ENCODE measurements at regions not wholly inside any gene's neighbourhood (a gene's known extent, or its start where the extent isn't known, plus 50 kb on each side); places are given as distances from the start of the nearest gene placed in this dataset.

DNA sequence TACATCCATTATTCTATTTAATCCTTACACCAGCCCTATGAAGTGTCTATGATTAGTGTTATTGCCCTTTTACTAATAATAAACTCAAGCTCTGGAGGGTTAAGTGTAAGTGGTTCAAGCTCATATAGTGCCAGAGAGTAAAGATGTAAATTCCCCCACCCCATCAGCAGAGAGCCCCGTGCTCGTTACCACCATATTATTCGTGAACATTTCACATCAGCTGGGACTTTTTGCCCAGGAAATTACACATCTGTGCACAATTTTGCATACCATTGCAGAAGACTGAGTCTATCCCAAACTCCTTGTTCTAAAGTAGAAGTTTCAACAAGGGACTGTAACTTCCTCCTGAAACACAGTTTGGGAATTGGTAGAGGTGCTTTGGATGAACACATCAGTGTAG is 220.1 kb downstream of the BCAS1 start:
- H3K4me3 ChIP-seq (ENCODE audit: low read depth, low read length) = no peak overlapping the region
- DNase-seq (ENCODE audit: low read depth) = no peak
- TF ChIP-seq, protein P1, sequence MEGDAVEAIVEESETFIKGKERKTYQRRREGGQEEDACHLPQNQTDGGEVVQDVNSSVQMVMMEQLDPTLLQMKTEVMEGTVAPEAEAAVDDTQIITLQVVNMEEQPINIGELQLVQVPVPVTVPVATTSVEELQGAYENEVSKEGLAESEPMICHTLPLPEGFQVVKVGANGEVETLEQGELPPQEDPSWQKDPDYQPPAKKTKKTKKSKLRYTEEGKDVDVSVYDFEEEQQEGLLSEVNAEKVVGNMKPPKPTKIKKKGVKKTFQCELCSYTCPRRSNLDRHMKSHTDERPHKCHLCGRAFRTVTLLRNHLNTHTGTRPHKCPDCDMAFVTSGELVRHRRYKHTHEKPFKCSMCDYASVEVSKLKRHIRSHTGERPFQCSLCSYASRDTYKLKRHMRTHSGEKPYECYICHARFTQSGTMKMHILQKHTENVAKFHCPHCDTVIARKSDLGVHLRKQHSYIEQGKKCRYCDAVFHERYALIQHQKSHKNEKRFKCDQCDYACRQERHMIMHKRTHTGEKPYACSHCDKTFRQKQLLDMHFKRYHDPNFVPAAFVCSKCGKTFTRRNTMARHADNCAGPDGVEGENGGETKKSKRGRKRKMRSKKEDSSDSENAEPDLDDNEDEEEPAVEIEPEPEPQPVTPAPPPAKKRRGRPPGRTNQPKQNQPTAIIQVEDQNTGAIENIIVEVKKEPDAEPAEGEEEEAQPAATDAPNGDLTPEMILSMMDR (IDR thresholded peaks at IDR 0.05; ENCODE audit: insufficient read depth, low read depth, low read length, missing control alignments) = no peak

DNA sequence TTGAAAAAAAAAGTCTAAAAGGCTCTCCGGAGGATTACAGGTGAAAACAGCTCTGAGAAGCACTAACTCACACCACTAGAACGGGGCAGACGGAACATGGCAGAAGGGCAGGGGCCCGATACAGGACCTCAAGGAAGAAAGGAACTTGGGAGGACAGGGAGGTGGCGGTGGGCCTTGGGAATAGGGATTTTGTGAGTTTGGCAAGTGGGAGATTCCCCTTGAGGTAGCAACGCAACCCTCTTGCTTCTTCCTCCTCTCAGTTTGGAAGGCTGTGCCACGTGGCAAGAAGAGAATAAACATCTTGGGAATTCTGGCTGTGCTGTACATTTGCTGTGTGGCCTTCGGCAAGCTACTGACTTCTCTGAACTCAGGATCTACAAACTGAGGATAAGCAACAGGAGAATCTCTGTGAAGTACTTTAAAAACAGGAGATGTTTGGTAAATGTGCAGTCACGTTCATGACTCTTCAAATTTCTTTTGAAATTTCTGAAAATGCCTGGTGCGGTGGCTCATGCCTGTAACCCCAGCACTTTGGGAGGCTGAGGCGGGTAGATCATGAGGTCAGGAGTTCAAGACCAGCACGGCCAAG is 220.8 kb downstream of the BCAS1 start:
- TF ChIP-seq, protein P1 (IDR thresholded peaks at IDR 0.05; ENCODE audit: insufficient read depth, low read depth, low read length, missing control alignments) = no peak
- no peak for DNase-seq (ENCODE audit: low read depth)
- no peak overlapping the region for H3K4me3 ChIP-seq (ENCODE audit: low read depth, low read length)

DNA sequence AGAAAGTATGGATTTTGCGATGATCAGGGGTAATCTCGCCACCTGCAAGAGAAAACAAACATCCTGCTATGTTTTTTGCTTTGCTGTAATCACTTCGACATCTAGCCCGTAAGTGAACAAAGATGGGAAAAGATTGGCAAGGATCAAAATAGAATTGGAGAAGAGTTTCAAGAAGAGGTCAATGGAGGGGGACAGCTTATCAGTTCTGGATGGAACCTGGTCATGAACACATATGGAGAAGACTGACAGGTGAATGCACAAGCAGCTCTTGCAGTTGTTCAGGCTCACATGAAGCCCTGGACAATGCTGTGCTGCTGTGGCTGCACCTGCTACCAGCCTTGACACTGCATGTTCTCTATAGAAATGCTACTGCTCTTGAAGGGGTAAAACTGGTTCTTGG is 222.1 kb downstream of the BCAS1 start:
- no peak for DNase-seq (ENCODE audit: low read depth)
- TF ChIP-seq, protein P1 (IDR thresholded peaks at IDR 0.05; ENCODE audit: insufficient read depth, low read depth, low read length, missing control alignments) = no peak
- H3K4me3 ChIP-seq (ENCODE audit: low read depth, low read length) = no peak overlapping the region

DNA sequence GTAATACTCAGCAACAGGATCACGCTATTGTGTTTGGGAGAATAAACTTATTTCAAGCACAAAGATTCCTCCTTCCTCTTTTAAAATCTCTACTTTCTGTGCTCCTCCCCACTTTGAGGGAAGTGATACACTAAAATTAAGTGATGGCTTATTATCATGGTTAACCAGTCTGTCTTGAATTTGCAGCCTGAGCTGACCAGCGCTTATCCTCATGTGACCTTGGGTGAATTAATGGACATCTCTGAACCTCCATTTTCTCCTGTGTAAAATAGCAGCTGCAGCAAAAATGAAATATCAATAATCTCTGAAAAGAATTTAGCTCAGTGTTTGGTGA is 222.6 kb downstream of the BCAS1 start:
- DNase-seq (ENCODE audit: low read depth) = no peak
- 0 out of 2 replicates have a peak overlapping the region, but pooled peaks have one; percentile 8 for H3K4me3 ChIP-seq (ENCODE audit: low read depth, low read length)
- TF ChIP-seq, protein P1 (IDR thresholded peaks at IDR 0.05; ENCODE audit: insufficient read depth, low read depth, low read length, missing control alignments) = no peak

DNA sequence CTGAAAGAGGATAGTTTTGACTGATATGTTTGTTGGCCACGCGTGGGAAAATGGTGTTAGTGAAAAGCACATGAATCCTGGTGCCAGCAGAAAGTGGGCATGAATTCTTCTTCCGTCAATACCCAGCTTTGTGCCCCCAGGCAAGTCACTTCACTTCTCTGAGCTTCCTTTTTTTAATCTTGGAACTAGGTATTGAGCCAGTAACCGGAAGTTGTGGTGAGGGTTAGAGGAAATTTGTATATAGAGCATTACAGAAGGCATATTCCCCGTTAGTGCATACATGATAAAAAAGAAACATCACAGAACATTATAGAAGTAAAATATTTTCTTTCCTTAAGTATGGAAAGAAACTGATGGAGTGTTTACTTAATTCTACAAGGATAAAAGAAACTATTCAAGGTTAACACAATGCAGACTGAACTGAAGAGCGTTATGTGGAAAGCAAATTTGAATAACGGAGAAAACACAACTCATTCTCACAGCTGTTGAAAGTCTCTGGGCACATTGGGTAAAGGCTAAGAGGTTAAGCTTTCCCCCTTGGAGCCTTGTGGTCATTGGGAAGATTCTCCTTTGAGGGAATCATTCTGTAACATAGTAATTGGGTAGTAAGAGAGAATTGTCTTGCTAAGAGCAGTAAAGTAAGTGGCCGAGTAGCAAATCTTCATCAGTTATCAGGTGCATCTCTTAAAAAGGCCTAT is 223.1 kb downstream of the BCAS1 start:
- TF ChIP-seq, protein P1 (IDR thresholded peaks at IDR 0.05; ENCODE audit: insufficient read depth, low read depth, low read length, missing control alignments) = no peak
- peak overlapping the region; percentile 8; the same call in 1 of the 2 replicates for H3K4me3 ChIP-seq (ENCODE audit: low read depth, low read length)

DNA sequence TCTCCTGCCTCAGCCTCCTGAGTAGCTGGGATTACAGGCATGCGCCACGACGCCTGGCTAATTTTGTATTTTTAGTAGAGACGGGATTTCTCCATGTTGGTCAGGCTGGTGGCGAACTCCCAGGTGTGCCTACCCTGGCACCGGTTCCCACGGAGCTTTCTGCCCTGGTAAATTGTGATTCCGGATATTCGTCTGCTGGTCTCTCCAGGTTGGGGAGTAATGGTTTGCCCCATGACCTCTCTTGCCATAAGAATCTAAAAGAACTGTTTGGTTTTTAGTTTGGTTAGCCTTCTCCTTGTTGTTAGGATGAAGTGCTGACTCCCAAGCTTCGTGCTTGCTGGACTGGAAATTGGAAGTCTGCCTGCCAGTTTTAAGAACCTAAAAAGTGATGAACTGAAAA is 223.8 kb downstream of the BCAS1 start:
- DNase-seq (ENCODE audit: low read depth) = no peak
- TF ChIP-seq, protein P1 (IDR thresholded peaks at IDR 0.05; ENCODE audit: insufficient read depth, low read depth, low read length, missing control alignments) = no peak
- H3K4me3 ChIP-seq (ENCODE audit: low read depth, low read length) = no peak overlapping the region

More for the DNA sequence above, 223.1 kb downstream of the BCAS1 start:
- peak; percentile 54 for DNase-seq (ENCODE audit: low read depth)

DNA sequence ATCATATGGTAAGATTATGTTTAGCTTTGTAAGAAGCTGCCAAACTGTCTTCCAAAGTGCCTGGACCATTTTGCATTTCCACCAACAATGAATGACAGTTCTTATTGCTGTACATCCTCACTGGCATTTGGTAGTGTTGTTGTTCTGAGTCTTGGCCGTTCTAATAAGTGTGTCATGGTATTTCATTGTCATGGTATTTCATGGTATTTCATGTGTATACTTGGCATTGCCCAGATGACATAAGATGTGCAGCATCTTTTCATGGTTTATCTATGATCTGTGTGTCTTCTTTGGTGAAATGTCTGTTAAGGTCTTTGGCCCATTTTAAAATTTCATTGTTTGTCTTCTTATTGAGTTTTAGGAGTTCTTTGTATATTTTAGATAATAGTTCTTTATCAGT is 224.4 kb downstream of the BCAS1 start:
- TF ChIP-seq, protein P1 (IDR thresholded peaks at IDR 0.05; ENCODE audit: insufficient read depth, low read depth, low read length, missing control alignments) = no peak
- DNase-seq (ENCODE audit: low read depth) = no peak
- H3K4me3 ChIP-seq (ENCODE audit: low read depth, low read length) = no peak overlapping the region

Data from GM12865 (cell line).